NCI-H1092 (cell line): ENCODE measurements at regions not wholly inside any gene's neighbourhood (a gene's known extent, or its start where the extent isn't known, plus 50 kb on each side); places are given as distances from the start of the nearest gene placed in this dataset.
"Not testable (repeated sequence)": the region's sequence is repeated elsewhere in the genome, so short reads cannot be mapped to it uniquely, and the experiment has no call there.

Experiments
- DNase-seq: peaks from one replicate; lab custom pipeline; 2025; lab: John Stamatoyannopoulos, UW

GRCh38 chr14:40119321-40119720 lies 687.1 kb upstream of the FBXO33 start:
- no peak for DNase-seq

DNA sequence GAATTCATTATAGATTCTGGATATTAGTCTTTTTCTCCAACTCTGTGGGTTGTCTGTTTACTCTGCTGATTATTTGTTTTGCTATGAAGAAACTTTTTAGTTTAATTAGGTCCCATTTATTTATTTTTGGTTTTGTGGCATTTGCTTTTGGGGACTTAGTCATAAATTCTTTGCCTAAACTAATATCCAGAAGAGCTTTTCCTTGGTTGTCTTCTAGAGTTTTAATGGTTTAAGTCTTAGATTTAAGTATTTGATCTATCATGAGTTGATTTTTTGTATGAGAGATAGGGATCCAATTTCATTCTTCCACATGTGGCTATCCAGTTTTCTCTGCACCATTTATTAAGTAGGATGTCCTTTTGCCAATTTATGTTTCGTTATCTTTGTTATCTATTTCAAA lies 683.4 kb upstream of the FBXO33 start:
- no peak for DNase-seq

GRCh38 chr14:40113671-40114070 lies 681.4 kb upstream of the FBXO33 start:
- DNase-seq, result no peak

GRCh38 chr14:40100544-40101196 lies 668.4 kb upstream of the FBXO33 start:
- no peak for DNase-seq

- DNase-seq, result no peak
Measured at GRCh38 chr14:40099316-40099715, 667.1 kb upstream of the FBXO33 start.

DNA sequence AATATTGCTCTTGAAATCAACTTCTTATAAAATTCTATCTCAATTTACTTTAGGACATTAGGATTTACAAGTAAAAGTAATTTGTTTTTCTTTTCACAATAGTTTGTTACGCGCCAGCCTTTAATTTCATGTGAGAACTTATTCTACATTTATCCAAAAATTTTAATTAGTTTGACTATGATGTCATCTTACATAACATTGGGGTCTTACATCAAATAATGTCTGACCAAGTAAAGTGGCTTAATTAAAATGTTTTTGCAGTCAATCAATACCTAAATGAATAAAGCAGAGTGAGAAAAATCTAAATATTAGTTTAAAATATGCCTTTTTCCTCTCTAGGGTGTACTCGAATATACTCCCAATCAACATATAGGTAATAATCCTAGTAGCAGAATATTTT lies 666.2 kb upstream of the FBXO33 start:
- no peak for DNase-seq

GRCh38 chr14:40096968-40097367 lies 664.7 kb upstream of the FBXO33 start:
- DNase-seq, result no peak

DNA sequence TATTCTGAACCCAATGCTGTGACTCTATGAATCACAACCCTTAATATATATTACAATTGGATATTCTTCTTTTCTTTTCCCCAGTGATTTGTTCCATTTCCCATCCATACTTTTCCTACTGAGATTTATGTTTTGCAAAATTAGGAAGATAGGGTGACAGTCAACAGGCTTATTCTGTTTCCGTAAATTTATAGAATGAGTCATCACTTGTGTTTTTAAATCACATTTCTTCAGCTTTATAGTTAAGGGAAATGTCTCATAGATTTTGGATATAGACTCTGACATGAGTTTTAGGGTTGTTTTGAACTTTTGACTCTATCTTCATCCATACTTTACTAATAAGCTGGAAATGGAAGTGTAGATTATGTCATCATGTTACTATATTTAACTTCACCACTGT lies 661.6 kb upstream of the FBXO33 start:
- no peak for DNase-seq

GRCh38 chr14:40074169-40074568 lies 641.9 kb upstream of the FBXO33 start:
- DNase-seq, result no peak

DNA sequence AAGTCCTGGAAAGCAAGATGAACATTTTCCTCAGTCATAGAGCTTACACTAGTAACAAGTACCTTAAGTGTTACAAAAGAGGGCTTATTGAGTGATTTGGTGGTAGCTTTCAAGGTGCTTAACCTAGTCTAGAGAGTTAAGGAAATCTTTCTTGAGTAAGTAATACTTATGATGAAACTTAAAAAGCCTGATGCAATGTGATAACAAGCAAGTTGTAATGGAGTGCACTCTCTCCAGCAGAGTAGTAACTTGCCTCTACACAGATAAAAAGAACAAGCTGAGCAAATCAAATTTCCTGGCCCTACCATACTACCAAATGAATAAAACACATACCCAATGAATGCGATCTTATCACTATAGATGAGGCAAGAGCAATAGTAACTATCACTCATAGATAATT lies 639.9 kb upstream of the FBXO33 start:
- no peak for DNase-seq

DNA sequence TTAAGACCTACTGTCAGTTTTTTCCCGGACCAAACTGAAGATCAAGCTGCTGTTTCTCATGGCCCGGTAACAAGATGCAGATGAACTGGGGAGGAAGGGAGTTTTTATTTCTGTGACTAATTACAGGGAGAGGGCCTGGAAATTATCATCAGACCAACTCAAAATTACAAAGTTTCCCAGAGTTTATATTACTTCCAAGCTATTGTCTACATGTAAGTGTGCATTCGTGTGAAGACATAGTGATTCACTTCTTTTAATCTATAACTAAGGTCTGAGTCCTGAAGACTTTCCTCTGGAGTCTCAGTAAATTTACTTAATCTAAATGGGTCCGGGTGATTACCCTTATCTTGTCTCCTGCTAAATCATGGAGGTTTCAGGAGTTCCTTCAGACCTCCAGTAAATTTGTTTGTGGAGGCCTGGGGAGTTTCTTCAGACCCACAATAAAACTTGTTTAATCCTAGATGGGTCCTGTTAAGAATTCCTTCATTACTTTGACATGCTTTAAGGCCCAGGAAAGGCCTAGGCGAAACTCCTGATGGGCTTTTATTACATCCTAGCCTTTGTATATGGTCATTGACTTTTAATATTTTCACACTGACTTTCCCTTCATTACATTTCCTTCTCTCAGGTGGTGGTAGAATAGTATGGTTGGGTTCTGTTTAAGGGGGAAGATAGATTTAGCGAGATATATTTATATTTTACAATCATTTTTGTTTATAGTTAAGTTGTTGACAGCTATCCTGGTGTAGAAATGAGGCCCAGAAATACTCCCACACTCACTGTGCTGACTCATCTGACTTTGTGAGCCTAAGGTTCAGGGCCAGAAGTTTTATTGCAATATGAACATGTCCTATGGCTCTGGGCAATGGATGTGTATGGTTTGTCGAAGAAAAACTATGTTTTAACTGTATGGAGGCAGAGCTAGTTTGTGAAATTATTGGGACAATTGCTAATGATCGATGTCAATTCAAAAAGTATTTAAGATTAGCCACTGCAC lies 627.0 kb upstream of the FBXO33 start:
- no peak for DNase-seq

DNA sequence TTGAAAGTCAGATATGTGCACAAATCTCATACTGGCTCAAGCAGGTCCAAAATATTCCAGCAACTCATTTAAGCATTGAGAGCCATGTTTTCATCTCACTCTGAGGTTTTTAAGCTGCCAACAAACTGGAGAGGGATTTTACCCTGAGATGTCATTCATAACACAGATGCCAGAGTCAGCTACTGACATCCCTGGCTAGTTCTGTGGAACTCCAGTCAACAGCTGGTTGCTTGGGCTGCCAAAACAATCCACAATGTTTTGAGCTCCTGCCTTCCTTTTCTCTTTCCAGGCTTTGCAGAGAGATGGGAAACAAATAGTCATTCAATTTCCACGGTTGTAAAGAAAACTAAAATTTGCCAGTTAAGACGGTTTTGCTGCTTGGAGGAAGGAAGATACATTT lies 621.2 kb upstream of the FBXO33 start:
- DNase-seq, result no peak

DNA sequence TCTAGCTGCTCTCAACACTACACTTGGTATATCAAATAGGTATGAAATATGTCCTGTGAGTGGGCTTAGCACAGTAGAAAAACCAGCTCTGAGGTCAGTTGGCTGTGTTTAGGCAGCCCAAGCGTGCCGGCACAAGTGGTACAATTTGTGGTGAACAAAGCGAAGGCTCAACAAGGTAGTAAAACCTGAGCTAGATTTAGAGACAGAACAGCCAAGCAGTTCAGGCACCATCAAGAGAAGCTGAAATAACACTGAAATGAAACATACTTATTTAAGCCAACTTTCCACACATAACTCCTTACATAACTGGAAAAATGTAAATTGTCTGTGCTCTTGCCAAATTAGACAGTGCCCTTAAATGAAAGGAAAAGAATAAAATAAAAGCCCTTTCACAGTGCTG lies 596.8 kb upstream of the FBXO33 start:
- DNase-seq, result no peak

DNA sequence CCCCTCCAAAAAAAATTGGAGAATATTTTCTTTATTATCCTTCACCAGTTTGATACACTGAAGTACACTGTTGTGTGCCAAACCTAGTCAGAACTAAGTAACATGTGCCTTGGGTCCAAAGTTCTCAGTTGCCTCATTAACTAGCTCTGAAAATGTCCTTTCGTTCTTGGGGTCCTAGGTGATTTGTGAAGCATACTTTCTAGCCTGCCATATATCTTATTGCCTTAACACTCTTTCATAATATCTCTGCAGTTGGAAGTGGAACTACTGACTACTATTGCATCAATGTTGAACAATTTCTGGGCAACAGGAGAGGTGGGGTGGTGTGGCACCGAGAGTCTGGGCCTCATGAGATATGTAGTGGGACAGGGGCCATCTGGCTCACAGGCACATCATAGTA lies 592.9 kb upstream of the FBXO33 start:
- no peak for DNase-seq

DNA sequence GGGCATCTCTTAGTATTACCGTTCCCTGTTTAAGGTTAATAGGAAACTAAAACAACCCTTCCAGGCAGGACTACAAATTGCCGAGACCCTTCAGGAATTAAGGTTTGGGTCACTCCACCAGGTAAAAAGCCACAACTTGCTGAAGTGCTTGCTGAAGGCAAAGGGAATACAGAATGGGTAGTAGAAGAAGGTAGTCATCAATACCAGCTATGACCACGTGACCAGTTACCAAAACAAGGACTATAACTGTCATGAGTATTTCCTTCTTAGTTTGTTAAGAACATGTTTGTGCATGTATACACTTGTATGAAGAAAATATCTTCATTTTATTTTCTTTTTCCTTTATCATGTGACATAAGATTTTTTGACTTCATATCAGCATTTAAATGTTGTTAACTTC lies 578.7 kb upstream of the FBXO33 start:
- no peak for DNase-seq

- DNase-seq, result no peak
Measured at GRCh38 chr14:40009771-40010170, 577.5 kb upstream of the FBXO33 start.

DNA sequence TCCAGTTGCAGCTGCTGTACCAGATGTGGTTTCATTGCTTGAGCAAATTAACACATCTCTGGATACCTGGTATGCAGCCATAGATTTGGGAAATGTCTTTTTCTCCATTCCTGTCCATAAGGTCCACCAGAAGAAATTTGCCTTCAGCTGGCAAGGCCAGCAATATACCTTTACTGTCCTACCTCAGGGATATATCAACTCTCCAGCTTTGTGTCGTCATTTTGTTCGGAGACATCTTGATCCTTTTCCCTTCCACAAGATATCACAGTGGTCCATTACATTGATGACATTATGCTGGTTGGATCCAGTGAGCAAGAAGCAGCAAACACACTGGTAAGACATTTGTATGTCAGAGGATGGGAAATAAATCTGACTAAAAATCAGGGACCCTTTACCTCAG lies 576.1 kb upstream of the FBXO33 start:
- DNase-seq, result not testable (repeated sequence)

- DNase-seq, result no peak
Measured at GRCh38 chr14:40004871-40005500, 572.8 kb upstream of the FBXO33 start.

GRCh38 chr14:40003773-40004172 lies 571.5 kb upstream of the FBXO33 start:
- no peak for DNase-seq

DNA sequence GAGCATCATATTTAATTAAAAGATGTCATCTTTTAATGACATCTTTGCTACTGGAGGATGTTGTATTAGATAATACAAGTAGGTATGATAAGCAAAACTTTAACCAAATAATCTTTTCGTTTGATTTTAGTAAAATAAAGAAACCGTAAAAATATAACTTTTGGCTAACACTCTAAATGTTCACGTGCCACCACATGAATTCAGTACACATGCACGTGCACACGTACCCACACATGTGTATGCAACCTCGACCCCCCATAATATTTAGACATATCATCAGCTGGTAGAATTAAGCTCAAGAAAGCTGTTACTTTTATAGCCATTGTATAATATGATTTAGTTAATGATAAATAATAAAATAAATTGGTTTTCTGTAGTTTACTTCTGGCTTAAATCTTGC lies 566.6 kb upstream of the FBXO33 start:
- no peak for DNase-seq

DNA sequence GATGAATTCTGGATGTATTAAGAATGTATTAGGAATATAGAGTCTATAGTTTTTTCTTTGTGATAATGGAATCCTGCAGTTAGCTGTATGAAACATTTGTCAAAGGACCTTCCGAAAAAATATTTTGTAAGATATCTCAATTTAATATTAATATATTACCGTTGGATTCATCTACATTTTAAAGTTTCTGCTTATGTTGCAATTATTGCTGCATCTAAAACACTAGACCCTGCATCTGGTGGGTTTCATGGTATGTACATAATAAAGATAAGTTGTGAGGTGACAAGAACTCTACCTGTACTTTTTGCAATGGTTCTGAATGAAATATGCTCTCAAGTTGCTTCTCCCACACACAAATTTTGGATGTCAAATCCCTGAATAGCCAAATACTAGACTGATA lies 565.9 kb upstream of the FBXO33 start:
- DNase-seq, result no peak

- peak; percentile 73 for DNase-seq
Measured at GRCh38 chr14:39991041-39991440, 558.8 kb upstream of the FBXO33 start.

DNA sequence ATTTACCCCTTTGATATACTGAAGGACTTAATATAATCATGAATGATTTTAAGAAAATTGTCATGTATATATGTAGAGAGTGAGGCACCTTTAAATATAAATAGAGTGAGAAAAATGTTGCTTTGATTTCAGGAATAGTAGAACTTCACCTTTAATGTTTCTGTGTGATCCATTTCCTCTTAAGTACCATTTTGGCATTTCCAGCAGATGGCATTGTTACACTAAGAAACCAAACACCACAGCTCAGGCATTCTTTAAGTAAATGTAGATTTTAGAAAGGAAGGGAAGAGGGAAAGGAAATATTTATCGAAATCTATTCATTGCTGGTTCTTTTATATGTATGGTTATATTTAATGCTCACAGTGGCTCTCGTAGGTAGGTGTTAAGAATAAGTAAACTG lies 556.7 kb upstream of the FBXO33 start:
- DNase-seq, result peak; percentile 46
